Natural killer cell (primary cell): ENCODE measurements at regions not wholly inside any gene's neighbourhood (a gene's known extent, or its start where the extent isn't known, plus 50 kb on each side); places are given as distances from the start of the nearest gene placed in this dataset.

ENCODE experiments used
- ATAC-seq, 3 donors: fragments of 150-1000 bp in 2 of 3; fragments of 200-7000 bp in 1 of 3; cut with Tn5 transposase; 1 replicate in 1 of 3; 2 replicates in 2 of 3; pipeline ENCODE4 v1.10.0; 2021; ENCODE audit warnings: mild to moderate bottlenecking in 2 of 3, moderate library complexity in 2 of 3
- DNase-seq, 2 donors: peaks; one replicate each; pipeline versions ENCODE4 v3.0.0 to v3.0.0-alpha.2; 2013 to 2021; ENCODE audit warnings: mixed read lengths in 1 of 2
- H3K27ac ChIP-seq: one replicate; pipeline ENCODE4 v1.5.1; 2013; ENCODE audit warnings: mild to moderate bottlenecking, low read length
- H3K27me3 ChIP-seq: one replicate; pipeline ENCODE4 v1.6.1; 2013; ENCODE audit warnings: low read length; ENCODE audit not compliant: control insufficient read depth, insufficient read depth
- H3K36me3 ChIP-seq: one replicate; pipeline ENCODE4 v1.6.1; 2013; ENCODE audit warnings: low read length; ENCODE audit not compliant: control insufficient read depth, insufficient read depth
- H3K4me1 ChIP-seq: one replicate; pipeline ENCODE4 v1.6.1; 2013; ENCODE audit warnings: low read length; ENCODE audit not compliant: control insufficient read depth, insufficient read depth
- H3K4me3 ChIP-seq: one replicate; pipeline ENCODE4 v1.5.1; 2013; ENCODE audit warnings: low read length
- H3K9me3 ChIP-seq: one replicate; pipeline ENCODE4 v1.6.1; 2013; ENCODE audit warnings: low read length; ENCODE audit not compliant: control insufficient read depth, insufficient read depth
- H3K27ac Mint-ChIP-seq, 2 donors: one replicate each; pipeline ENCODE4 v1.8.0; 2022; ENCODE audit warnings: mild to moderate bottlenecking in 2 of 2, mixed read lengths in 2 of 2, moderate library complexity in 1 of 2
- H3K27me3 Mint-ChIP-seq, 2 donors: one replicate each; pipeline ENCODE4 v1.8.0; 2022; ENCODE audit warnings: low read depth in 2 of 2, mixed read lengths in 2 of 2
- H3K36me3 Mint-ChIP-seq: one replicate; pipeline ENCODE4 v1.8.0; 2022; ENCODE audit warnings: mixed read lengths
- H3K4me1 Mint-ChIP-seq, 2 donors: one replicate each; pipeline ENCODE4 v1.8.0; 2022; ENCODE audit warnings: mixed read lengths in 2 of 2
- H3K4me3 Mint-ChIP-seq: one replicate; pipeline ENCODE4 v1.8.0; 2022; ENCODE audit warnings: mild to moderate bottlenecking, moderate library complexity, mixed read lengths
- H3K9me3 Mint-ChIP-seq, 2 donors: one replicate each; pipeline ENCODE4 v1.8.0; 2022; ENCODE audit warnings: mixed read lengths in 2 of 2
- CTCF ChIP-seq: fragments of 200-600 bp; IDR thresholded peaks from one replicate; pipeline ENCODE4 v1.8.0; 2022; ENCODE audit warnings: antibody characterized with exemption
- WGBS: methylation state at CpG from one replicate; pipeline ENCODE4 v1.1.7; 2013; ENCODE audit warnings: missing lambda C conversion rate; ENCODE audit not compliant: insufficient coverage; 5-methylcytosine and 5-hydroxymethylcytosine counted together
- intact Hi-C: fragments of 100-400 bp; cut with micrococcal nuclease; formaldehyde crosslinking; loops from one replicate; pipeline ENCODE4 v1.14.2; 2022

GRCh38 chr16:5188989-5189352 lies 91.4 kb upstream of the EEF2KMT start:
- Histone ChIP-seq H3K4me1 (no peaks in the 10 kb centered on the region), H3K27me3 (no peaks in the 10 kb centered on the region), H3K27ac (no peak overlapping the region), H3K9me3 (no peaks in the 10 kb centered on the region), H3K4me3 (no peak overlapping the region), H3K36me3 (no peaks in the 10 kb centered on the region)
- Mint-ChIP-seq H3K9me3 (no peaks in the 10 kb centered on the region), H3K36me3 (no peaks in the 10 kb centered on the region), H3K27me3 (peaks cover 4 to 9% of the 10 kb centered on the region in 2 donors), H3K4me3 (no peak overlapping the region), H3K27ac (no peak overlapping the region), H3K4me1 (no peaks in the 10 kb centered on the region)
- intact Hi-C loops = no loop called here
- no peak for TF ChIP-seq CTCF
- WGBS = 95% methylated on average over 1 of the region's 1 CpG
- no peak for DNase-seq
- ATAC-seq = no peak

GRCh38 chr16:5188318-5188988 lies 90.9 kb upstream of the EEF2KMT start:
- TF ChIP-seq CTCF = no peak
- no peaks in the 10 kb centered on the region for H3K4me1 Mint-ChIP-seq
- no peaks in the 10 kb centered on the region for H3K36me3 ChIP-seq
- no peaks in the 10 kb centered on the region for H3K27me3 ChIP-seq
- H3K4me3 Mint-ChIP-seq = no peak overlapping the region
- DNase-seq (no peak), ATAC-seq (no peak)
- no peaks in the 10 kb centered on the region for H3K9me3 Mint-ChIP-seq
- no peak overlapping the region for H3K4me3 ChIP-seq
- no peak overlapping the region for H3K27ac ChIP-seq
- H3K27ac Mint-ChIP-seq = no peak overlapping the region
- H3K4me1 ChIP-seq = no peaks in the 10 kb centered on the region
- H3K36me3 Mint-ChIP-seq = no peaks in the 10 kb centered on the region
- intact Hi-C loops = no loop called here
- H3K9me3 ChIP-seq = no peaks in the 10 kb centered on the region
- 69% methylated on average over 10 of the region's 10 CpGs for WGBS
- H3K27me3 Mint-ChIP-seq = peaks cover 4 to 9% of the 10 kb centered on the region in 2 donors

GRCh38 chr16:5187402-5187952 lies 89.9 kb upstream of the EEF2KMT start:
- Mint-ChIP-seq H3K36me3 (no peaks in the 10 kb centered on the region), H3K4me1 (no peaks in the 10 kb centered on the region), H3K27ac (no peak overlapping the region), H3K9me3 (no peaks in the 10 kb centered on the region), H3K27me3 (peaks cover under 1 to 5% of the 10 kb centered on the region in 2 donors), H3K4me3 (no peak overlapping the region)
- 90% methylated on average over 14 of the region's 14 CpGs for WGBS
- no peak for TF ChIP-seq CTCF
- Histone ChIP-seq H3K9me3 (no peaks in the 10 kb centered on the region), H3K27ac (no peak overlapping the region), H3K4me1 (no peaks in the 10 kb centered on the region), H3K4me3 (no peak overlapping the region), H3K36me3 (no peaks in the 10 kb centered on the region), H3K27me3 (no peaks in the 10 kb centered on the region)
- DNase-seq = no peak
- intact Hi-C loops = no loop called here
- no peak for ATAC-seq

GRCh38 chr16:5186381-5186903 lies 88.8 kb upstream of the EEF2KMT start:
- no peaks in the 10 kb centered on the region for H3K36me3 Mint-ChIP-seq
- Histone ChIP-seq H3K36me3 (no peaks in the 10 kb centered on the region), H3K4me3 (no peak overlapping the region), H3K9me3 (no peaks in the 10 kb centered on the region), H3K27me3 (no peaks in the 10 kb centered on the region), H3K27ac (no peak overlapping the region), H3K4me1 (no peaks in the 10 kb centered on the region)
- no peaks in the 10 kb centered on the region for H3K9me3 Mint-ChIP-seq
- no peak overlapping the region for H3K27ac Mint-ChIP-seq
- no peak for DNase-seq
- no peaks in the 10 kb centered on the region for H3K4me1 Mint-ChIP-seq
- H3K27me3 Mint-ChIP-seq = no peaks in the 10 kb centered on the region
- no peak for ATAC-seq
- intact Hi-C loops = no loop called here
- WGBS = 96% methylated on average over 34 of the region's 34 CpGs
- no peak for TF ChIP-seq CTCF
- H3K4me3 Mint-ChIP-seq = no peak overlapping the region
